HuH-7.5 (cell line): ENCODE measurements at regions not wholly inside any gene's neighbourhood (a gene's known extent, or its start where the extent isn't known, plus 50 kb on each side); places are given as distances from the start of the nearest gene placed in this dataset.

ENCODE experiments used
- DNase-seq: peaks from one replicate; pipeline ENCODE4 v3.0.0; 2011; ENCODE audit warnings: low spot score

GRCh38 chr9:88658311-88658822 is 123.4 kb downstream of the NXNL2 start:
- DNase-seq = no peak

GRCh38 chr9:88659126-88659525 is 124.1 kb downstream of the NXNL2 start:
- DNase-seq = no peak

DNA sequence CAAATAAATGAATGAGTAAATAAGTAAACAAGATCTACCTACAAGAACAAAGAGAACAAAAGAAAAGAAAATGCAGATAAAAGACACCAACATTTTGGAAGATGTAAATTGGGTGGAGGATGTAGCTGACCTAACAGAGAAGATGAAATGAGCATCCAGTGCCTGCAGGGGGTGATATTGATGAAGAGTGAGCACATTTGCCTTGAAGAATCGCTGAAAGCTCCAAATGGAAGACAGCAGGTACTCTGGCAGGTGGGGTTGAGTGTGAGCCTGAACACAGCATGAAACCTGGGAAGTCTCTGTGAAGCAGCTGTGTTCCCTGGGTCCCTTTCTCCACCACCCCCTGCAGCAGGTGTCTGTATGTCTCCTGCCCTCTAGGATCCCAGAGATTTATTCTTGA is 125.6 kb downstream of the NXNL2 start:
- DNase-seq = no peak

DNA sequence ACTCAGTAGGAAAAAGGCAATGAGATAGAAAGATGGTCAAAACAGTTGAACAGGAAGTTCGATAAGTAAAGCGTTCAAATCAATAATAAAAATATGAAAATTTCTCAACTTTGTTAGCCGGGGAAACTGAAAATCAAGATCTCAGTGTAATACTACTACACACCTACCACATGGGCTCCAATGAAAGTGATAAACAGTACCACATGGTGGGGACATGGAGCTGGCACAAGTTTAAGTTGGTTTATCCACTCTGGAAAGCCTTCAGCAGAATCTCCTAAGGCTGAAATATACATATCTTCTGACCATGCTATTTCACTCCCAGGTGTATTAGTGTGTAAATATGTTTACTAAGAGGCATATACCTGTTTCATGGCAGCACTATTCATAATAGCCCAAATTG is 126.8 kb downstream of the NXNL2 start:
- DNase-seq = no peak

DNA sequence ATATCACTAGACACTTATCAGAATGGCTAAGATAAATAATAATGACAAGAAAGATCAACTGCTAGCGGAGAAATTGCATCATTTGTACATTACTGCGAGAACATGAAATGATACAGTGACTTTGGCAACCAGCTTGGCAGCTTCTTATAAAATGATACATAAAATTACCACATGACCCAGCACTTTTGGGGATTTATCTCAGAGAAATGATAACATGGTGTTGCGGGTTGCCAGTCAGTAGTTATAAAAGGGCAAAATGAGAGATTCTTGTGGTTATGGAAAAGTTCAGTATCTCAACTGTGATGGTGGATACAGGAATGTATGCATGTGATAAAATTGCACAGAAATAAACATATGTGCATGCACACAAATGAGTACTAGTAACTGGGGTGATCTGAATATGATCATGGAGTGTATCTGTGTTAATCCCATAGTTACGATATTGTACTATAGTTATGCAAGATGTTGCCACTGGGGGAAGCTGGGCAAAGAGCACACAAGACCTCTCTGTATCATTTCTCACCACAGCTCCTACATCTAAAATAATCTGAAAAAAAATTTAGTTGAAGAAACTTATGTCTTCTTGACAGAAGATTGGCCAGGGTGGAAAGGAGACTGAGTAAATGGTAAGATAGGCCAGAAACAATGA is 128.9 kb downstream of the NXNL2 start:
- DNase-seq = no peak

DNA sequence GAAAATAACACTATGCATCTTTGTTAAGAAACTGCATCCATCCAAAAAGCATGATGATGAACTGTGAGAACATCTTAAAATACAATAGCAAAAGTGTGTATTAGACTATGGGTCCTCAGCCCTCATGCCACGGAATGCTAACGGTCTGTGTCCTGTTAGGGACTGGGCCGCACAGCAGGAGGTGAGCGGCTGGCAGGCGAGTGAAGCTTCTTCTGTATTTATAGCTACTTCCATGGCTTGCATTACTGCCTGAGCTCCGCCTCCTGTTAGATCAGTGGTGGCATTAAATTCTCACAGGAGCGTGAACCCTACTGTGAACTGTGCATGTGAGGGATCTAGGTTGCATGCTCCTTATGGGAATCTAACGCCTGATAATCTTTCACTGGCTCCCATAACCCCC is 129.8 kb downstream of the NXNL2 start:
- DNase-seq = no peak

DNA sequence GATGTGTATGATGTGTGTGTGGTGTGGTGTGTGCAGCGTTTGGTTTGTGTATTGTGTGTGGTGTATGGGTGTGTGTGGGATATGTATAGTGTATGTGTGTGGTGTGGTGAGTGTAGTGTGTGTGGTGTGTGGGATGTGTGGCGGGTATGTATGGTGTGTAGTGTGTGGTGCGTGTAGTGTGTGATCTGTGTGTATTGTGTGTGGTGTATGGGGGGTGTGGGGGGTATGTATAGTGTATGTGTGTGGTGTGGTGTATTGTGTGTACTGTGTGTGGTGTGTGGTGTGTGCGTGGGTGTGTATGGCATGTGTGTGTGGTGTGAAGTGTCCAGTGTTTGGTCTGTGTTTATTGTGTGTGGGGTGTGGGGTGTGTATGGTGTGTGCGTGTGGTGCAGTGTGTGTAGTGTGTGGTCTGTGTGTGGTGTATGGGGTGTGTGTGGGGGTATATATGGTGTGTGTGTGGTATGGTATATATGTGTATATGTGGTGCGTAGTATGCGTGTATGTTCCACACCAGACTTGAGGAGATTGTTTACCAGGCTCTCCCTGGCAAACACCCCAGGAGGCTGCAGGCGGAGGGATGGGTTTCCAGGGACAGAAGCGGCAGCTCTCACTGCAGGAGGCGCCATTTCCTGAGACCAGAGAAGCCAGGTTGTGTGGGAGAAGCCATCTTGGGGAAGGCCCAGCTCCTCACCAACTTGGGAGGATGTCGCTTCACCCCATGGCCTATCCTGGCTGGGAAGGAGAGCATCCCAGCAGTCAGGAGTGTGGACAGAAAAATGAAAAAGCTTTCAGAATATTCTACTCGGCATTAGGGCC is 138.1 kb downstream of the NXNL2 start:
- DNase-seq = no peak

GRCh38 chr9:88673886-88674285 is 138.9 kb downstream of the NXNL2 start:
- DNase-seq = no peak

- no peak for DNase-seq
Observed at GRCh38 chr9:88676644-88677043, 141.7 kb downstream of the NXNL2 start.

DNA sequence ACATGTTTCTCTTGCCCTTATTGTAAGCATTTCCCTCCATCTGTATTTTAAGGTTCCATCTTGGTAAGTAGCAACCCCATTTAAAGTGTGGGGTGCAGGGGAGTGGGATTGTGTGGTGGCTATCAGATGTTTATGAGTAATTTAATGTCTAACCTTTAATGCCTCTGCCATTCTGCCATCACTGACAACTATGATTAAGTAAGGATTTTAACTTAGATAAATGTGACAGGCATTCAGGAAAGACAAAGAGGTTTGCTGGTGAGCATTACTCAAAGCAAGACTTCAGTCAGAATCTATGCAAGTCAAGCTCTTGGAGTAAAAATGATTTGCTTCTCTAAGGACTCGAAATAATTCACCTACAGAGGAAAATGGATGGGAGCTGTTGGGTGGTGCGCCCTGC is 143.0 kb downstream of the NXNL2 start:
- no peak for DNase-seq

GRCh38 chr9:88678431-88678830 is 143.5 kb downstream of the NXNL2 start:
- DNase-seq = no peak

GRCh38 chr9:88680041-88680440 is 145.1 kb downstream of the NXNL2 start:
- no peak for DNase-seq

- no peak for DNase-seq
Observed at GRCh38 chr9:88680505-88681160, 145.7 kb downstream of the NXNL2 start.

- DNase-seq = no peak
Observed at GRCh38 chr9:88681434-88681833, 146.5 kb downstream of the NXNL2 start.

GRCh38 chr9:88682431-88682831 is 147.5 kb downstream of the NXNL2 start:
- no peak for DNase-seq

DNA sequence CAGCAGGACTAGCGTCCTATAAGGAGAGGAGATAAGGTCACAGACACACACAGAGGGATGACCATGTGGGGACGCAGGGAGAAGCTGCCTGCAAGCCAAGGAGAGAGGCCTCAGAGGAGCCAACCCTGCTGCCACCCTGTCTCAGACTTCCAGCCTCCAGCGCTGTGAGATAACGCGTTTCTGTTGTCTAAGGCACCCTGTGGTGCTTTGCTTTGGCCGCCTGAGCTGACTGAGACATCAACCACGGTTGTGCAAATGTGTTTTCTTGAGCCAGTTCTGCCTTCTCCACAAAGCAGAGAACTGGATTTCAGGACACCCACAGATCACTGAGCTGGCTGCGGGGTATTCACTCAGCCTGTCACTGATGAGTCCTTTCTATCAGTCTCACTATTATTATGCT is 149.1 kb downstream of the NXNL2 start:
- DNase-seq = no peak

- no peak for DNase-seq
Observed at GRCh38 chr9:88684845-88685244, 149.9 kb downstream of the NXNL2 start.

DNA sequence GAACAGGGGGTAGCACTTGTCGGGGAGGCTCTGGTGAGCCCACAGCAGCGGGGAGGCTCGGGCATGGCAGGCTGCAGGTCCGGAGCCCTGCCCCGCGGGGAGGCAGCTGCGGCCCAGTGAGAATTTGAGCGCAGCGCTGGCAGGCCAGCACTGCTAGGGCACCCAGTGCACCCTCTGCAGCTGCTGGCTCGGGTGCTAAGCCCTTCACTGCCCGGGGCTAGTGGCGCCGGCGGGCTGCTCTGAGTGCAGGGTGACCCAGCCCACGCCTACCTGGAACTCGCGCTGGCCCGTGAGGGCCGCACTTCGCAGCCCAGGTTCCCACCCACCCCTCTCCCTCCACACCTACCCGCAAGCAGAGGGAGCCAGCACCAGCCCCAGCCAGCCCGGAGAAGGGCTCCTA is 151.0 kb downstream of the NXNL2 start:
- DNase-seq = no peak

DNA sequence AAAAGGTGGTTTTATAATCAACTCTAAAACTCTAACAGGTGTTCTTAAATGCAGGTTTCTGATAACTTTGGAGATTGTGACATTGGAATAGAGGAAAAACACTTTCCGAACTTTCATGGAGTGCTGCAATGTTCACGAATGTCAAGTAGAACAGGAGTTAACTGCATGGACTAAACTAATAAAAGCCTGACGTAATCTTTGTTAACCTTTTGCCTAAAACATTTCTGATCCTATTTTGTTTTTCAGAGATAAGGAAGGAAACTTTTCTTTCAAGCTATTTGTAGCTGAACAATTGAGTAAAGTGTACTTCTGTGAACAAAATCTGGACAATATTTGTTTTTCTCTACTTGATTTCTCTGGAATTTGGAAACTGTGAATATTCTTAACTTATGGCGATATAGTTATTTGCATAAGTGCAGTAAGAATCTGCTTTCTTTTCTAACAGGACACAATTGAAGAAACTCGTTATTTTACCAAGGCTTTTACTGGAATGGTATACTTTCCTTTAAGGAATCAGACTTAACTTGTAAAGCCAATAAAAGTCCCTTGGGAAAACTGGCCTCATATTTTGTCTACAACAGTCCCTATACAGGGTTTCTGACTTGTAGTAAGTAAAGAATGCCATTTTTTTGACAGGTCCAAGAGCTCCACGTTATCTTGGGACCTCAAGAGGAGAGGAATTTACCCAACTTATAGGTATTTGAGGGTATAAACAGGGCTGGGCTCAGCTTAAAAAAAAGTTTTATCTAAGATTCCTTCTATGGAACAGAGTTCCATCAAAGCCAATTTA is 154.7 kb downstream of the NXNL2 start:
- no peak for DNase-seq

DNA sequence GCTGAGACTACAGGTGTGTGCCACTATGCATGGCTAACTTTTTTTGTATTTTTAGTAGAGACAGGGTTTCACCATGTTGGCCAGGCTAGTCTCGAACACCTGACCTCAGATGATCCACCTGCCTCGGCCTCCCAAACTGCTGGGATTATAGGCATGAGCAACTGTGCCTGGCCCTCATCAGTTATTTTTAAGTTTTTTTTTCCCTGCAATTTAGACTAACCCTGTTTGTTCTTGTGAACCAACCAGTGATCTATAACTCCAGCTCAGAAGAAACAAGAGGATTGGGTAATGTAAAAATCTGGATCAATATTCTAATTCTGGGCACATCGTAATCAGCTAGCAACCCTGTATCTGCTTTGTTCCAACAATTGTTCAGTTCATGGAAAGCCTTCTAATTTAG is 155.7 kb downstream of the NXNL2 start:
- DNase-seq = no peak

GRCh38 chr9:88691091-88691490 is 156.1 kb downstream of the NXNL2 start:
- DNase-seq = no peak

GRCh38 chr9:88691811-88692210 is 156.8 kb downstream of the NXNL2 start:
- no peak for DNase-seq
